ENCODE measurements at regions not wholly inside any gene's neighbourhood (a gene's known extent, or its start where the extent isn't known, plus 50 kb on each side); places are given as distances from the start of the nearest gene placed in this dataset.

DNA sequence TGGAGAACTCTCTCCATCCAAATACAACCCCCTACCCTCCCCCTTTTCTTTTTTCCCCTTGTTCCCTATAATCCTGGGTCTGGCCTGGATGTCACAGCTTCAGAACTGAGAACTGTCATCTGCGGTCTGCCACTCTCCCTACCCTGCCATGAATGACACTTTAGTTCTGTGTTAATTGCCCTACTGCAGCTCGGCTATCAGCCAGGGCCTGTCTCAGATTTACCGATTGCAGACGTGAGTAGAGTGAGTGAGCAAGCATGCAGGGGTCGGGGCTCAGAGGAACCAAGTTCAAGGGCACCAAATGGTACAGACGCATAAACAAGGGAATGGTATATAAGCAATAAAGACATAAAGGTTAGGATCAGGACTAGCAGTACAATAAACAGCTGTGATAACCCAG is 967.8 kb downstream of the BCL11A start:
- no peak for TF ChIP-seq EZH2 (IDR thresholded peaks at IDR 0.05; ENCODE audit: insufficient read depth, poor library complexity, severe bottlenecking)
- TF ChIP-seq EZH2phosphoT487 (IDR thresholded peaks at IDR 0.05; ENCODE audit: insufficient read depth, low read depth), result no peak

Measured in GM23248 (cell line).